GM12878 (cell line): ENCODE measurements at regions not wholly inside any gene's neighbourhood (a gene's known extent, or its start where the extent isn't known, plus 50 kb on each side); places are given as distances from the start of the nearest gene placed in this dataset.
"Not testable (repeated sequence)": the region's sequence is repeated elsewhere in the genome, so short reads cannot be mapped to it uniquely, and the experiment has no call there.

ENCODE experiments used
- ATAC-seq: fragments of 200-7000 bp; cut with Tn5 transposase; 3 replicates; pipeline ENCODE4 v1.9.1; 2020; ENCODE audit warnings: mild to moderate bottlenecking, moderate library complexity
- BruUV-seq: library from RNA; stranded (reverse); fragments of 400-500 nt; replicated peaks from 2 replicates; lab custom pipeline; 2021; lab: Mats Ljungman, UMichigan
- CTCF ChIA-PET: fragments of 300-600 bp; sonication (Branson Sonifier 250); formaldehyde crosslinking; extraction: SDS; loops from one replicate; lab custom pipeline; 2021; ENCODE audit warnings: inconsistent platforms; lab: Yijun Ruan, JAX
- POLR2A ChIA-PET: fragments of 350-600 bp; formaldehyde crosslinking; extraction: SDS; loops from one replicate; lab custom pipeline; 2021; ENCODE audit warnings: inconsistent platforms; lab: Charles Lee
- RAD21 ChIA-PET: fragments of 300-600 bp; sonication (Branson Sonifier 250); formaldehyde crosslinking; loops from one replicate; lab custom pipeline; 2023; ENCODE audit warnings: antibody characterized with exemption; ENCODE audit not compliant: unreplicated experiment; lab: Charles Lee
- SMC1A ChIA-PET: fragments of 300-600 bp; sonication (Branson Sonifier 250); formaldehyde crosslinking; loops from one replicate; lab custom pipeline; 2023; ENCODE audit not compliant: unreplicated experiment, uncharacterized antibody; lab: Charles Lee
- DNase-seq: peaks from one replicate; pipeline ENCODE4 v3.0.0-alpha.2; 2011; ENCODE audit warnings: low read depth, low spot score
- FAIRE-seq: peaks from 3 replicates; lab custom pipeline; 2011; peaks lifted over from hg19 to GRCh38; lab: Jason Lieb, UNC
- H2AFZ ChIP-seq: 2 replicates; pipeline ENCODE4 v1.6.0; 2011; ENCODE audit warnings: low read depth, low read length, control low read depth; ENCODE audit not compliant: control insufficient read depth
- H3K27ac ChIP-seq: 2 replicates; pipeline ENCODE4 v1.5.1; 2011; ENCODE audit warnings: control low read depth; ENCODE audit not compliant: control insufficient read depth, insufficient read depth
- H3K27me3 ChIP-seq, 2 experiments: replicated peaks in 1 of 2; 2 replicates each; pipeline versions ENCODE4 v1.6.0 to v1.6.1; 2011; ENCODE audit warnings: low read length in 1 of 2; ENCODE audit not compliant: control insufficient read depth in 2 of 2, insufficient read depth in 2 of 2
- H3K36me3 ChIP-seq, 2 experiments: 2 replicates each; pipeline ENCODE4 v1.5.1; 2011; ENCODE audit warnings: low read length in 1 of 2; ENCODE audit not compliant: control insufficient read depth in 2 of 2, insufficient read depth in 2 of 2
- H3K4me1 ChIP-seq: 2 replicates; pipeline ENCODE4 v1.6.1; 2011; ENCODE audit warnings: mild to moderate bottlenecking, low read length, moderate library complexity, mixed read lengths; ENCODE audit not compliant: control insufficient read depth, insufficient read depth
- H3K4me2 ChIP-seq: 2 replicates; pipeline ENCODE4 v1.6.0; 2011; ENCODE audit warnings: control low read depth; ENCODE audit not compliant: control insufficient read depth, insufficient read depth
- H3K4me3 ChIP-seq: fragments of 200-600 bp; sonication (generic); 2 replicates; pipeline ENCODE4 v1.5.1; 2016
- H3K79me2 ChIP-seq: 2 replicates; pipeline ENCODE4 v1.6.0; 2011; ENCODE audit warnings: low read length; ENCODE audit not compliant: control insufficient read depth, insufficient read depth
- H3K9ac ChIP-seq: 2 replicates; pipeline ENCODE4 v1.8.0; 2011; ENCODE audit warnings: low read length, control low read depth, mixed read lengths; ENCODE audit not compliant: control insufficient read depth, insufficient read depth
- H3K9me3 ChIP-seq: replicated peaks from 3 replicates; pipeline ENCODE4 v1.5.1; 2011; ENCODE audit warnings: mild to moderate bottlenecking, low read length; ENCODE audit not compliant: control insufficient read depth, insufficient read depth
- H4K20me1 ChIP-seq: 2 replicates; pipeline ENCODE4 v1.6.0; 2011; ENCODE audit not compliant: control insufficient read depth, insufficient read depth
- SMAD1 ChIP-seq: fragments of 450-650 bp; IDR thresholded peaks from 2 replicates; pipeline ENCODE4 v1.6.1; 2018; ENCODE audit warnings: mild to moderate bottlenecking, low read depth; ENCODE audit not compliant: partially characterized antibody
- SPI1 ChIP-seq: IDR thresholded peaks from 2 replicates; pipeline ENCODE4 v1.6.1; 2011; ENCODE audit warnings: low read depth, mild to moderate bottlenecking, low read length, moderate library complexity, borderline replicate concordance; ENCODE audit not compliant: insufficient read depth
- TAF1 ChIP-seq: IDR thresholded peaks from 2 replicates; pipeline ENCODE4 v1.6.1; 2011; ENCODE audit warnings: mild to moderate bottlenecking, low read depth, low read length, borderline replicate concordance
- WGBS: methylation state at CpG from one replicate; pipeline ENCODE4 v1.1.6; 2016; ENCODE audit warnings: low lambda C conversion rate; ENCODE audit not compliant: insufficient replicate concordance, insufficient coverage; ENCODE audit errors: missing lambda C conversion rate; 5-methylcytosine and 5-hydroxymethylcytosine counted together
- in situ Hi-C: fragments of 300-500 bp; cut with MboI; formaldehyde crosslinking; loops from 9 replicates; pipeline ENCODE4 v1.14.3; 2018; ENCODE audit warnings: mixed read lengths
- intact Hi-C: fragments of 100-400 bp; cut with micrococcal nuclease; formaldehyde crosslinking; loops from one replicate; pipeline ENCODE4 v1.14.2; 2022; ENCODE audit not compliant: unreplicated experiment

GRCh38 chr2:77778917-77779316 is 256.7 kb upstream of the LRRTM4 start:
- in situ Hi-C loops (no loop called here), intact Hi-C loops (no loop called here)
- TF ChIP-seq SPI1 (no peak), TAF1 (no peak), SMAD1 (no peak)
- ChIA-PET RAD21 (no interaction called here), CTCF (no interaction called here), POLR2A (no interaction called here), SMC1A (no interaction called here)
- no peak for FAIRE-seq
- H3K36me3 ChIP-seq, result no peaks in the 10 kb centered on the region
- H3K9me3 ChIP-seq, result no peaks in the 10 kb centered on the region
- no peak for ATAC-seq
- no peaks in the 10 kb centered on the region for H4K20me1 ChIP-seq
- H3K4me3 ChIP-seq, result no peak overlapping the region
- H3K4me1 ChIP-seq, result no peaks in the 10 kb centered on the region
- H3K27ac ChIP-seq, result no peak overlapping the region
- no peak overlapping the region for H3K9ac ChIP-seq
- H3K27me3 ChIP-seq, result no peaks in the 10 kb centered on the region
- no peaks in the 10 kb centered on the region for H3K79me2 ChIP-seq
- BruUV-seq, result no TSS peak
- no peak for DNase-seq
- H2AFZ ChIP-seq, result no peak overlapping the region
- H3K4me2 ChIP-seq, result no peak overlapping the region

- H3K79me2 ChIP-seq, FAIRE-seq, intact Hi-C loops, H4K20me1 ChIP-seq, SMC1A ChIA-PET, H3K9me3 ChIP-seq, H3K36me3 ChIP-seq, H2AFZ ChIP-seq, H3K4me3 ChIP-seq, CTCF ChIA-PET, BruUV-seq, H3K9ac ChIP-seq, H3K27me3 ChIP-seq, in situ Hi-C loops, DNase-seq, H3K27ac ChIP-seq, ATAC-seq, POLR2A ChIA-PET, RAD21 ChIA-PET, H3K4me2 ChIP-seq, H3K4me1 ChIP-seq: not testable (repeated sequence)
- 87% methylated on average over 2 of the region's 2 CpGs for WGBS
Measured at GRCh38 chr2:77793500-77793899, 271.3 kb upstream of the LRRTM4 start.
